CD8-positive, alpha-beta memory T cell (primary cell): ENCODE measurements at regions not wholly inside any gene's neighbourhood (a gene's known extent, or its start where the extent isn't known, plus 50 kb on each side); places are given as distances from the start of the nearest gene placed in this dataset.

Experiments
- CTCF ChIA-PET: fragments of 350-600 bp; sonication (Branson Sonifier 250); formaldehyde crosslinking; loops from one replicate; lab custom pipeline; 2021; ENCODE audit warnings: antibody characterized with exemption; lab: Charles Lee
- POLR2A ChIA-PET: fragments of 350-600 bp; sonication (Branson Sonifier 250); formaldehyde crosslinking; loops from one replicate; lab custom pipeline; 2021; ENCODE audit warnings: antibody characterized with exemption; lab: Charles Lee
- DNase-seq, 5 donors: peaks; one replicate each; pipeline versions ENCODE4 v3.0.0 to v3.0.0-alpha.2; 2020 to 2022; ENCODE audit warnings: mixed read lengths in 1 of 5
- H3K27ac ChIP-seq: one replicate; pipeline ENCODE4 v1.7.0; 2013; ENCODE audit warnings: low read depth, mild to moderate bottlenecking, low read length, moderate library complexity
- H3K27me3 ChIP-seq: 2 replicates; pipeline ENCODE4 v1.7.0; 2013; ENCODE audit warnings: low read length, mild to moderate bottlenecking; ENCODE audit not compliant: insufficient read depth, poor library complexity, severe bottlenecking
- H3K36me3 ChIP-seq: 2 replicates; pipeline ENCODE4 v1.7.0; 2013; ENCODE audit warnings: mild to moderate bottlenecking, low read length, moderate library complexity; ENCODE audit not compliant: insufficient read depth
- H3K4me1 ChIP-seq: 2 replicates; pipeline ENCODE4 v1.7.0; 2013; ENCODE audit warnings: mild to moderate bottlenecking, low read length, moderate library complexity; ENCODE audit not compliant: insufficient read depth
- H3K4me3 ChIP-seq: 2 replicates; pipeline ENCODE4 v1.7.0; 2013; ENCODE audit warnings: mild to moderate bottlenecking, low read length
- H3K9me3 ChIP-seq: 2 replicates; pipeline ENCODE4 v1.7.0; 2013; ENCODE audit warnings: mild to moderate bottlenecking, low read length
- H3K27ac Mint-ChIP-seq, 8 donors: one replicate each; pipeline ENCODE4 v1.8.0; 2020 to 2021; ENCODE audit warnings: mixed read lengths in 8 of 8, mild to moderate bottlenecking in 6 of 8, inconsistent platforms in 3 of 8, moderate library complexity in 3 of 8
- H3K27me3 Mint-ChIP-seq, 2 donors: one replicate each; pipeline ENCODE4 v1.8.0; 2020 to 2021; ENCODE audit warnings: mixed read lengths in 2 of 2, mild to moderate bottlenecking in 1 of 2, moderate library complexity in 1 of 2
- H3K36me3 Mint-ChIP-seq, 3 donors: one replicate each; pipeline ENCODE4 v1.8.0; 2020 to 2021; ENCODE audit warnings: mixed read lengths in 3 of 3, inconsistent platforms in 1 of 3, mild to moderate bottlenecking in 1 of 3
- H3K4me1 Mint-ChIP-seq, 3 donors: one replicate each; pipeline ENCODE4 v1.8.0; 2020 to 2021; ENCODE audit warnings: mixed read lengths in 3 of 3, inconsistent platforms in 1 of 3, mild to moderate bottlenecking in 1 of 3
- H3K4me3 Mint-ChIP-seq, 7 donors: one replicate each; pipeline ENCODE4 v1.8.0; 2020 to 2021; ENCODE audit warnings: mixed read lengths in 7 of 7, mild to moderate bottlenecking in 6 of 7, moderate library complexity in 4 of 7, inconsistent platforms in 2 of 7
- H3K9me3 Mint-ChIP-seq, 5 donors: one replicate each; pipeline ENCODE4 v1.8.0; 2020 to 2022; ENCODE audit warnings: mixed read lengths in 5 of 5, mild to moderate bottlenecking in 3 of 5, moderate library complexity in 2 of 5, inconsistent platforms in 1 of 5

DNA sequence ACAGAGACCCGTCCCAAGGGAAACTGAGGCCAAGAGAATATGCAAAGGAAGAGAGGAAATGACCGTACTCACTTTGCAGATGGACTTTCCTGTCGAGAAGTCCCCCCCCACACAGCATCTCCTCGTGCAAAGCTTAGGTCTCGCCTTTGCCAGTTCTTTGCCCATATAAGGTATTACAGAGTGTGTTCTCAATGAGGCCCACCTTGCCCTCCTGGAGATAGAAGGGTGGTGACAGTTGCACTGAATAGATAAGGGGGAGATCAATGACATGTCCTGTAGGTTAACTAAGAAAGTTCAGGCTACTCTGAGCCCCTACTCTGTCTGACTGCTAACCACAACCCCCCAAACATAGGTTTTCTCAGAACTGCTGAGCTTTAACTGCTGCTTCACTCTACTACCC is 68.2 kb upstream of the SPTLC1 start:
- Mint-ChIP-seq H3K9me3 (no peaks in the 10 kb centered on the region), H3K27me3 (peaks cover 2 to 4% of the 10 kb centered on the region in 2 donors), H3K4me3 (no peak overlapping the region), H3K27ac (no peak overlapping the region), H3K4me1 (no peaks in the 10 kb centered on the region), H3K36me3 (peaks cover 0 to 2% (median 0%) of the 10 kb centered on the region in 3 donors)
- H3K4me3 ChIP-seq, result no peak overlapping the region
- H3K9me3 ChIP-seq, result no peaks in the 10 kb centered on the region
- DNase-seq, result no peak
- ChIA-PET POLR2A (no interaction called here), CTCF (no interaction called here)
- H3K36me3 ChIP-seq, result no peaks in the 10 kb centered on the region
- H3K27ac ChIP-seq, result no peak overlapping the region
- no peaks in the 10 kb centered on the region for H3K27me3 ChIP-seq
- no peaks in the 10 kb centered on the region for H3K4me1 ChIP-seq

DNA sequence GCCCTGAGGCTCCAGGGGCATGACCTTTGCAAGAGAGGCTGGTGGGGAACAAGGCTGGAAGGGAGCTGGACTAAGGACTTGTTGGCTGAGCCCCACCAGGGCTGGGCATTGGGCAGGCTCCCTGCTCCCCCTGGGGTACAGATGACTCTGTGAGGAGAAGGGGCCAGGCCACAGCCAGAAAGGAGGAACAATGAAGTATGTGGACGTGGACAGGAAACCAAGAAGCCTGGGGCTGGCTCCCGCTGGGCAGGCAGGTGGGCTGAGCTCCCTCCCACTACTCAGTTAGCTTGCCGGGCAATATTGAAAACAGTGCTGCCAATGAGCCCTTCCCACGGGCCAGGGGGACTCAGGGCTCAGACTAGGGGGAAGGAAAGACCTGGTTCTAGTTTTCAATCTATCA is 66.1 kb upstream of the SPTLC1 start:
- H3K4me3 ChIP-seq, result no peak overlapping the region
- ChIA-PET POLR2A (no interaction called here), CTCF (no interaction called here)
- no peaks in the 10 kb centered on the region for H3K4me1 ChIP-seq
- Mint-ChIP-seq H3K36me3 (peaks cover 0 to 2% (median 0%) of the 10 kb centered on the region in 3 donors), H3K9me3 (no peaks in the 10 kb centered on the region), H3K27me3 (peaks cover 3 to 4% of the 10 kb centered on the region in 2 donors), H3K27ac (no peak overlapping the region), H3K4me1 (no peaks in the 10 kb centered on the region), H3K4me3 (no peak overlapping the region)
- H3K27ac ChIP-seq, result no peak overlapping the region
- no peaks in the 10 kb centered on the region for H3K9me3 ChIP-seq
- DNase-seq, result no peak
- H3K27me3 ChIP-seq, result no peaks in the 10 kb centered on the region
- H3K36me3 ChIP-seq, result no peaks in the 10 kb centered on the region

DNA sequence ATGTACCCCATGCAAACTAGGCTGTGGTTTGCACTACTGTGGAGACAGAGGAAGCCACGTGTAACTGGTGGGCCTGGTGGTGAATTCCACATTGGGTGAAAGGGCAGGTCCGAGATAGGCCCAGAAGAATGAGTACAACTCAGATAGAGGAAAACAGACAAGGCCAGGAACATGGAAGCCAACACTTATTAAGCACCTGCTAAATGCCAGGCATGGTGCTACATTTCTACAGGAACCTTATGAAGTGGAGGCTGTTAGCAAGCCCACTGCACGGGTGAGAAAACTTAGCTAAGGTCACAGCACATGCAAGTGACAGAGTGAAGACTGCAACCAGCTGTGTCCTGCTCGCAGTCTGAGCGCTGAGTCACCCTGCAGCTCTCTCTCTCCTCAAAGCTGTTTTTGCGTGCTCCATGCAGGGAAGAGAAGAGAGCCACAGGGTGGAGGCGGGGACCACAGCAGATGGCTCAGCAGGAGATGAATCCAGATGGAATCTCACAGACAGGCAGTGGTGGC is 65.5 kb upstream of the SPTLC1 start:
- no peaks in the 10 kb centered on the region for H3K4me1 Mint-ChIP-seq
- peaks cover 0 to 2% (median 0%) of the 10 kb centered on the region in 3 donors for H3K36me3 Mint-ChIP-seq
- CTCF ChIA-PET, result interaction anchor here (1.4 kb wide), 1 partner anchor 41 kb away, joined by 5 read pairs; no protein-coding TSS in a partner anchor
- H3K27ac Mint-ChIP-seq, result no peak overlapping the region
- no peaks in the 10 kb centered on the region for H3K27me3 ChIP-seq
- DNase-seq, result no peak
- no peak overlapping the region for H3K4me3 ChIP-seq
- H3K27me3 Mint-ChIP-seq, result peaks cover 3 to 4% of the 10 kb centered on the region in 2 donors
- no peaks in the 10 kb centered on the region for H3K36me3 ChIP-seq
- H3K9me3 Mint-ChIP-seq, result no peaks in the 10 kb centered on the region
- no peak overlapping the region for H3K27ac ChIP-seq
- no peaks in the 10 kb centered on the region for H3K4me1 ChIP-seq
- no peaks in the 10 kb centered on the region for H3K9me3 ChIP-seq
- no peak overlapping the region for H3K4me3 Mint-ChIP-seq
- POLR2A ChIA-PET, result no interaction called here

DNA sequence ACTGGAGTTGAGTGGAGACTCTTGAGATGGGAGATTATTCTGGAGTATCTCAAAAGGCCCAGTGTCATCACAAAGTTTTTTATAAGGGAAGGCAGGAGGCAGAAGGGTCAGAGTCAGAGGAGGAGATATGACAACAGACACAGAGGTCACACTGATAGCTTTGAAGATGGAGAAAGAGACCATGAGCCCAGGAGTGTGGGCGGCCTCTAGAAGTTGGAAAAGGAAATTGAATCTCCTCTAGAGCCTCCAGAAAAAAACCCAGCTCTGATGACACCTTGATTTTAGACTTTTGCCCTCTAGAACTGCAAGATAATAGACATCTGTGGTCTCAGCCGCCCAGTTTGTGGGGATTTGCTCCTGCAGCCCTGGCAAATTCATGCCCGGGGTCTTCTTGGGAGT is 64.8 kb upstream of the SPTLC1 start:
- Histone ChIP-seq H3K4me1 (no peaks in the 10 kb centered on the region), H3K4me3 (no peak overlapping the region), H3K27ac (no peak overlapping the region), H3K27me3 (no peaks in the 10 kb centered on the region), H3K36me3 (no peaks in the 10 kb centered on the region), H3K9me3 (no peaks in the 10 kb centered on the region)
- H3K27ac Mint-ChIP-seq, result peak overlapping the region in 1 of 8 donors; percentile 35
- POLR2A ChIA-PET, result no interaction called here
- H3K36me3 Mint-ChIP-seq, result peaks cover 0 to 2% (median 0%) of the 10 kb centered on the region in 3 donors
- no peaks in the 10 kb centered on the region for H3K4me1 Mint-ChIP-seq
- no peaks in the 10 kb centered on the region for H3K9me3 Mint-ChIP-seq
- peaks cover 3 to 6% of the 10 kb centered on the region in 2 donors for H3K27me3 Mint-ChIP-seq
- CTCF ChIA-PET, result interaction anchor here (1.4 kb wide), 1 partner anchor 40 kb away, joined by 5 read pairs; no protein-coding TSS in a partner anchor
- DNase-seq, result no peak
- H3K4me3 Mint-ChIP-seq, result no peak overlapping the region

DNA sequence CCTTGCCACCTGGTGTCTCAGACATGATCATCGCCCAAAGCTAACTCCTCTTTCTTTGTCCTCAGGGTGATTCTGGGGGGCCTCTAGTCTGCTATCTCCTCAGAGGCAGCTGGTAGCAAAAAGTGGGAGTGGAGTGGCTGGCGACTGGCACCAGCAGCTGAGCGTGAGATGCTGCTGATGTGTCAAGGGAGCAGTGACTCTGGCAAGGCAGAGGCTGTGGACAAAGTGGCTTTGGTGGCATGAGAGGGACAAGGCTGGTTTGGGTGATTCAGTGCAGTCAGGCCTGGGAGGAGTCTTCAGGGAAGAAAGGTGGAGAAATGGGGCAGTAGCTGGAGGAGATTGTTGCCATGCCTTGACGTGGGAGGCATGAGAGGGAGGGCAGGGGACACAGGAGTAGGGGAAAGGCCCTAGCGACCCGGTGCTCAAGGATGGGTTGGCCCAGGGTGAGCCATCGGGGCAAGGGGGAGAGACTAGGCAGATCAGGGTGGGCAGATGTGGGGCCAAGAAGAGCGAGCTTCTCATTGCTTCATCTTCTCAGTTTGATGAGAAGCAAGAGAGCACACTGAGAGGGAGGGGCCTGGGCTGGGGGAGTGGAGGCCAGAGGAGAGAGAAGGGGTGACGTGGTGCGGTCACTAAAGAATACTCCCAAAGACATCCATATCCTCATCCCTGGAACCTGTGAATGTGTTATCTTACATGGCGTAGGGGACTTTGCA is 64.2 kb upstream of the SPTLC1 start:
- Mint-ChIP-seq H3K27ac (peak overlapping the region in 1 of 8 donors; percentile 35), H3K4me1 (no peaks in the 10 kb centered on the region), H3K4me3 (no peak overlapping the region), H3K9me3 (no peaks in the 10 kb centered on the region), H3K36me3 (peaks cover 0 to 2% (median 0%) of the 10 kb centered on the region in 3 donors), H3K27me3 (peaks cover 3 to 6% of the 10 kb centered on the region in 2 donors)
- CTCF ChIA-PET, result interaction anchor here (1.4 kb wide), 1 partner anchor 39 kb away, joined by 5 read pairs; no protein-coding TSS in a partner anchor
- Histone ChIP-seq H3K36me3 (no peaks in the 10 kb centered on the region), H3K4me3 (no peak overlapping the region), H3K4me1 (no peaks in the 10 kb centered on the region), H3K9me3 (no peaks in the 10 kb centered on the region), H3K27me3 (no peaks in the 10 kb centered on the region), H3K27ac (no peak overlapping the region)
- DNase-seq, result no peak
- POLR2A ChIA-PET, result no interaction called here

DNA sequence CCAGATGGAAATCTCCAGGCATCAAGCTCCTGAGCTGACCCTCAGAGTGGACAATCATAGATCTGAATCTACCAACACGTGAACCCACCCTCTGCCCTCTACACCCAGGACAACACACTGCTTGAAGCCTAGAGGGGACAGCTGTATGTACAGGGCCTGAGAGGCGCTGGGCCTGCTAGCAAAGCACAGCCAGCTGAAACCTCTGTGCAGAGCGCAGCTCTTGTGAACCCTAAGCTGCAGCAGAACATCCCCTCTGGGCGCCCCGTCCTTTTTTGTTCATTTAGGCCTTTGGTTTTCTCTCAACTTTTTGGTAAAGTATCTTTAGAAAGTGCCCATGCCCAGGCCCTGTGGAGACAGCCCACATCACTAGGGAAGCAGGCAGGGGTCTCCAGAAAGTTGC is 62.4 kb upstream of the SPTLC1 start:
- Histone ChIP-seq H3K27me3 (no peaks in the 10 kb centered on the region), H3K9me3 (no peaks in the 10 kb centered on the region), H3K4me3 (no peak overlapping the region), H3K4me1 (no peaks in the 10 kb centered on the region), H3K36me3 (no peaks in the 10 kb centered on the region), H3K27ac (no peak overlapping the region)
- H3K4me1 Mint-ChIP-seq, result no peaks in the 10 kb centered on the region
- H3K36me3 Mint-ChIP-seq, result peaks cover 0 to 2% (median 0%) of the 10 kb centered on the region in 3 donors
- peaks cover 1 to 8% of the 10 kb centered on the region in 2 donors for H3K27me3 Mint-ChIP-seq
- H3K9me3 Mint-ChIP-seq, result peaks cover 0 to 2% (median 0%) of the 10 kb centered on the region in 5 donors
- H3K4me3 Mint-ChIP-seq, result no peak overlapping the region
- ChIA-PET CTCF (interaction anchor here (1.1 kb wide), 1 partner anchor 36 kb away, joined by 3 read pairs; no protein-coding TSS in a partner anchor), POLR2A (no interaction called here)
- DNase-seq, result no peak
- H3K27ac Mint-ChIP-seq, result no peak overlapping the region

DNA sequence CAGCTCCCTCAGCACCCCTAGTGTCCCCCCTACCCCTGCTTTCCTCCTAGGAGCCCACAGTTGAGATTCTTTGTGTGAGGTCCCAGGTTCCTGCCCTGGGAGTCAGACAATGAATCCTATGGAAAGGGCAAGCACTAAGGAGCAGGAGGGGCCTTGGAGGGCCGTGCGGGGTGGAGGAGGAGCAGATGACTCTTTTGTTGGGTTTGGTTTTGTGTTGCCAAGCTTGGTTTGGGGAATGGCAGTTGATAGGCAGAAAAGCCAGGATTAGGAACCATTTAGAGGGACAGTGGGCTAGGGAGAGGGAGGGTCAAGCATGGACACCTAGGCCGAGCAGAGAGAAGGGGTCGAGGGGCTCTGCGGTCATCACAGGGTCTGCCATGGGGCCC is 61.6 kb upstream of the SPTLC1 start:
- Histone ChIP-seq H3K36me3 (no peaks in the 10 kb centered on the region), H3K27me3 (no peaks in the 10 kb centered on the region), H3K4me3 (no peak overlapping the region), H3K9me3 (no peaks in the 10 kb centered on the region), H3K4me1 (no peaks in the 10 kb centered on the region), H3K27ac (no peak overlapping the region)
- Mint-ChIP-seq H3K27me3 (peaks cover 1 to 8% of the 10 kb centered on the region in 2 donors), H3K4me3 (no peak overlapping the region), H3K9me3 (peaks cover 0 to 2% (median 0%) of the 10 kb centered on the region in 5 donors), H3K27ac (no peak overlapping the region), H3K4me1 (no peaks in the 10 kb centered on the region), H3K36me3 (peaks cover 0 to 2% (median 0%) of the 10 kb centered on the region in 3 donors)
- CTCF ChIA-PET, result no interaction called here
- POLR2A ChIA-PET, result no interaction called here
- DNase-seq, result no peak

DNA sequence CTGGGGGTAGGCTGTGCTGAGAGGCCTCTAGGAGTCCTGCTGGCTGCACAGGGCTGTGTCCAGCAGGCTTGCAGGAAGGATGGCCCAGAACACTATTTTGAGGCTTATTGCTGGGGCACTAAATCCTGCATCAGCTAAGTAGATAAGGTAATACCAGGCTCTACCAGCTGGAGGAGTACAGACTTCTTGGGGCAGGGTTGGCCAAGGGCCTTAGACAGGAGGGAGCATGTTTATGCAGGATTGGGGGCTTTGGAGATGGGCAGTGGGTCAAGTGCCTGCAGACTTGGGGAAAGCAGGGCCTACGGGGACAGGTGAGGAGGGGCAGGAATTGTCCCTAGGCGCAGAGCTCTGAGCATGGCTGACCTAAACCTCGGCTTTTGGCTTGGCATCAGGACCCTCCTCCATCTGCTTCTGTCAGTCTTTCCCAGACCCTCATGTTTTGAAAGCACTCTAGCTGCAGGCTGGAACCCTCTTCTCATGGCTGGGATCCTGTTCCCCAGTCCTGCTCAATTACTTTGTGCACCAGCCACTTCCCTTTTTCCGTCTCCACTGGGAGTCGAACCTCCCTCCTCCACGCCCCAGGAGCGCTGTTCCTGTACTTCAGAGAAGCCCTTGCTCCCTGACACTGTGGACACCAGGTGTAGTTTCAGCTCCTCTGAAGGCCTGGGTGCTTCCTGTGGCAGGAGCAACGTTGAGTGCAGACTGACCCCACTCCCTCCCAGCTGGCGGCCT is 61.0 kb upstream of the SPTLC1 start:
- Histone ChIP-seq H3K4me1 (no peaks in the 10 kb centered on the region), H3K27me3 (no peaks in the 10 kb centered on the region), H3K27ac (no peak overlapping the region), H3K9me3 (no peaks in the 10 kb centered on the region), H3K4me3 (no peak overlapping the region), H3K36me3 (no peaks in the 10 kb centered on the region)
- ChIA-PET CTCF (no interaction called here), POLR2A (no interaction called here)
- Mint-ChIP-seq H3K27ac (no peak overlapping the region), H3K36me3 (peaks cover 0 to 2% (median 0%) of the 10 kb centered on the region in 3 donors), H3K9me3 (peaks cover 0 to 2% (median 0%) of the 10 kb centered on the region in 5 donors), H3K4me1 (no peaks in the 10 kb centered on the region), H3K27me3 (peaks cover 5 to 8% of the 10 kb centered on the region in 2 donors), H3K4me3 (no peak overlapping the region)
- no peak for DNase-seq
